Caco-2 (cell line): ENCODE measurements at regions not wholly inside any gene's neighbourhood (a gene's known extent, or its start where the extent isn't known, plus 50 kb on each side); places are given as distances from the start of the nearest gene placed in this dataset.
"Not testable (repeated sequence)": the region's sequence is repeated elsewhere in the genome, so short reads cannot be mapped to it uniquely, and the experiment has no call there.

ENCODE experiments used
- BruUV-seq: library from RNA; stranded (reverse); fragments of 400-500 nt; replicated peaks from 2 replicates; lab custom pipeline; 2021; lab: Mats Ljungman, UMichigan
- CTCF ChIA-PET: fragments of 300-600 bp; sonication (Branson Sonifier 250); formaldehyde crosslinking; loops from one replicate; lab custom pipeline; 2022; ENCODE audit warnings: antibody characterized with exemption; lab: Charles Lee
- POLR2A ChIA-PET: fragments of 300-600 bp; sonication (Branson Sonifier 250); formaldehyde crosslinking; loops from one replicate; lab custom pipeline; 2022; ENCODE audit warnings: antibody characterized with exemption; lab: Charles Lee
- DNase-seq, 2 experiments: peaks; one replicate each; pipeline versions ENCODE4 v3.0.0 to v3.0.0-alpha.2; 2020 to 2022
- H3K27me3 ChIP-seq: replicated peaks from 2 replicates; pipeline ENCODE4 v1.6.0; 2011; ENCODE audit warnings: low read length; ENCODE audit not compliant: control insufficient read depth, insufficient read depth
- H3K36me3 ChIP-seq: 2 replicates; pipeline ENCODE4 v1.5.1; 2011; ENCODE audit warnings: low read length; ENCODE audit not compliant: control insufficient read depth, insufficient read depth
- H3K4me1 ChIP-seq: fragments of 250-450 bp; sonication (Bioruptor Pico); 2 replicates; pipeline ENCODE4 v1.5.1; 2020; ENCODE audit warnings: mild to moderate bottlenecking
- H3K4me3 ChIP-seq: 2 replicates; pipeline ENCODE4 v1.5.1; 2011; ENCODE audit warnings: low read depth, mild to moderate bottlenecking, control low read depth, low read length
- H3K9me3 ChIP-seq: fragments of 250-450 bp; sonication (Bioruptor Pico); 2 replicates; pipeline ENCODE4 v1.5.1; 2020; ENCODE audit warnings: mild to moderate bottlenecking, moderate library complexity
- H3K27ac Mint-ChIP-seq: one replicate; pipeline ENCODE4 v1.8.0; 2022; ENCODE audit warnings: mixed read lengths; ENCODE audit not compliant: unreplicated experiment
- H3K27me3 Mint-ChIP-seq: one replicate; pipeline ENCODE4 v1.8.0; 2022; ENCODE audit warnings: mixed read lengths; ENCODE audit not compliant: insufficient read depth, unreplicated experiment
- H3K36me3 Mint-ChIP-seq: one replicate; pipeline ENCODE4 v1.8.0; 2022; ENCODE audit warnings: mild to moderate bottlenecking, mixed read lengths; ENCODE audit not compliant: insufficient read depth, unreplicated experiment
- H3K4me1 Mint-ChIP-seq: one replicate; pipeline ENCODE4 v1.8.0; 2022; ENCODE audit warnings: low read depth, mixed read lengths; ENCODE audit not compliant: unreplicated experiment
- H3K4me3 Mint-ChIP-seq: one replicate; pipeline ENCODE4 v1.8.0; 2022; ENCODE audit warnings: mild to moderate bottlenecking, moderate library complexity, mixed read lengths; ENCODE audit not compliant: unreplicated experiment
- H3K9me3 Mint-ChIP-seq: one replicate; pipeline ENCODE4 v1.8.0; 2022; ENCODE audit warnings: mixed read lengths; ENCODE audit not compliant: unreplicated experiment
- intact Hi-C: fragments of 100-400 bp; cut with micrococcal nuclease; formaldehyde crosslinking; loops from one replicate; pipeline ENCODE4 v1.10.0; 2022; ENCODE audit not compliant: unreplicated experiment
- TF ChIP-seq, protein P1 (sequence below), 2 experiments: fragments of 200-600 bp in 1 of 2; IDR thresholded peaks; 1 replicate in 1 of 2; 2 replicates in 1 of 2; pipeline versions ENCODE4 v1.5.1 to v1.8.0; 2011 to 2022; ENCODE audit warnings: antibody characterized with exemption in 1 of 2, control low read depth in 1 of 2, inconsistent platforms in 1 of 2, low read depth in 1 of 2, low read length in 1 of 2, mild to moderate bottlenecking in 1 of 2, moderate library complexity in 1 of 2; ENCODE audit not compliant: insufficient read depth in 1 of 2, severe bottlenecking in 1 of 2, unreplicated experiment in 1 of 2

- POLR2A ChIA-PET: no interaction called here
- H3K9me3 Mint-ChIP-seq: no peaks in the 10 kb centered on the region
Measured at GRCh38 chr9:81826517-81826906, 101.7 kb upstream of the SPATA31D4 start.

GRCh38 chr9:81827616-81828296 lies 100.5 kb upstream of the SPATA31D4 start:
- Histone ChIP-seq H3K27me3 (no peaks in the 10 kb centered on the region), H3K4me3 (no peak overlapping the region), H3K4me1 (no peaks in the 10 kb centered on the region), H3K9me3 (no peaks in the 10 kb centered on the region), H3K36me3 (no peaks in the 10 kb centered on the region)
- BruUV-seq: no TSS peak
- no peaks in the 10 kb centered on the region for H3K9me3 Mint-ChIP-seq
- ChIA-PET CTCF (no interaction called here), POLR2A (no interaction called here)
- no peak overlapping the region for H3K4me3 Mint-ChIP-seq
- no peak for DNase-seq
- intact Hi-C loops: no loop called here
- no peaks in the 10 kb centered on the region for H3K27me3 Mint-ChIP-seq
- no peak overlapping the region for H3K27ac Mint-ChIP-seq
- peaks cover 8% of the 10 kb centered on the region for H3K4me1 Mint-ChIP-seq
- TF ChIP-seq, protein P1, sequence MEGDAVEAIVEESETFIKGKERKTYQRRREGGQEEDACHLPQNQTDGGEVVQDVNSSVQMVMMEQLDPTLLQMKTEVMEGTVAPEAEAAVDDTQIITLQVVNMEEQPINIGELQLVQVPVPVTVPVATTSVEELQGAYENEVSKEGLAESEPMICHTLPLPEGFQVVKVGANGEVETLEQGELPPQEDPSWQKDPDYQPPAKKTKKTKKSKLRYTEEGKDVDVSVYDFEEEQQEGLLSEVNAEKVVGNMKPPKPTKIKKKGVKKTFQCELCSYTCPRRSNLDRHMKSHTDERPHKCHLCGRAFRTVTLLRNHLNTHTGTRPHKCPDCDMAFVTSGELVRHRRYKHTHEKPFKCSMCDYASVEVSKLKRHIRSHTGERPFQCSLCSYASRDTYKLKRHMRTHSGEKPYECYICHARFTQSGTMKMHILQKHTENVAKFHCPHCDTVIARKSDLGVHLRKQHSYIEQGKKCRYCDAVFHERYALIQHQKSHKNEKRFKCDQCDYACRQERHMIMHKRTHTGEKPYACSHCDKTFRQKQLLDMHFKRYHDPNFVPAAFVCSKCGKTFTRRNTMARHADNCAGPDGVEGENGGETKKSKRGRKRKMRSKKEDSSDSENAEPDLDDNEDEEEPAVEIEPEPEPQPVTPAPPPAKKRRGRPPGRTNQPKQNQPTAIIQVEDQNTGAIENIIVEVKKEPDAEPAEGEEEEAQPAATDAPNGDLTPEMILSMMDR (IDR thresholded peaks at IDR 0.05; ENCODE audit: insufficient read depth in 1 of 2, low read depth in 1 of 2, low read length in 1 of 2, severe bottlenecking in 1 of 2, unreplicated experiment in 1 of 2): no peak
- H3K36me3 Mint-ChIP-seq: no peaks in the 10 kb centered on the region

More at GRCh38 chr9:81826517-81826906, 101.7 kb upstream of the SPATA31D4 start:
- H3K4me1 Mint-ChIP-seq: peaks cover 8% of the 10 kb centered on the region
- BruUV-seq: no TSS peak
- Histone ChIP-seq H3K9me3 (no peaks in the 10 kb centered on the region), H3K4me1 (no peaks in the 10 kb centered on the region), H3K4me3 (no peak overlapping the region), H3K27me3 (no peaks in the 10 kb centered on the region), H3K36me3 (no peaks in the 10 kb centered on the region)
- no peak overlapping the region for H3K4me3 Mint-ChIP-seq
- TF ChIP-seq, protein P1 (IDR thresholded peaks at IDR 0.05; ENCODE audit: insufficient read depth in 1 of 2, low read depth in 1 of 2, low read length in 1 of 2, severe bottlenecking in 1 of 2, unreplicated experiment in 1 of 2): no peak
- intact Hi-C loops: no loop called here
- CTCF ChIA-PET: no interaction called here
- H3K36me3 Mint-ChIP-seq: no peaks in the 10 kb centered on the region
- DNase-seq: no peak
- no peaks in the 10 kb centered on the region for H3K27me3 Mint-ChIP-seq
- H3K27ac Mint-ChIP-seq: no peak overlapping the region

DNA sequence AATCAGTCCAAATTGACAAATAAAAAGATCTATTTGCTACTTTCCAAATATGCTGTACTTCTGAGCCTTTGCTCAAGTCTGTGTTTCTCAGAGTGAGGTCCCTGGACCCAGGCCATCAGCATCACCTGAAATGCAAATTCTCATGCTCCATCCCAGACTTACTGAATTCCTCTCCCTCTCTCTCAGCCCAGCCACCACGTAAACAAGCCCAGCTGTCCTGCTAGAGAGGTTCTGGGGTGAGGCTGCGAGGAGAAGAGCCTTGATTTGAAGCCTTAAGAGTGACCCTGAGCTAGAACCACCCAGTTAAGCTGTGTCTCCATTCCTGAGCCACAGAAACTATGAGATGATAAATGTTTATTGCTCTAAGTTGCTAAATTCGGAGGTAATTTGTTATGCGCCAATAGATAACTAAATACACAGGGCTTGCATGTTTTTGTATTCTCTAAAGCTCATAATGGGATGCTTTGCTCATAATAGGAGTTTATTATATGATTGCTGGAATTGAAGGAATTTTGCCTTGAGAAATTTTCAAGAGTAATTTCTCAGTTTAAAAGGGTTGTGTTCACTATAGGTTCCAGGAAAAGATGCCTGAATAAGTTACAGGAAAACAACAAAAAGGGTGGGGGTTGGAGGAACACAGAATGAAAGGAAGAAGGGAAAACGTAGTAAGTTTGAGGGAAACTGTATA lies 98.9 kb upstream of the SPATA31D4 start:
- H3K36me3 Mint-ChIP-seq: no peaks in the 10 kb centered on the region
- POLR2A ChIA-PET: no interaction called here
- Histone ChIP-seq H3K27me3 (no peaks in the 10 kb centered on the region), H3K9me3 (no peaks in the 10 kb centered on the region), H3K36me3 (no peaks in the 10 kb centered on the region), H3K4me1 (no peaks in the 10 kb centered on the region), H3K4me3 (no peak overlapping the region)
- H3K4me1 Mint-ChIP-seq: peaks cover 8% of the 10 kb centered on the region
- no peak overlapping the region for H3K4me3 Mint-ChIP-seq
- TF ChIP-seq, protein P1 (IDR thresholded peaks at IDR 0.05; ENCODE audit: insufficient read depth in 1 of 2, low read depth in 1 of 2, low read length in 1 of 2, severe bottlenecking in 1 of 2, unreplicated experiment in 1 of 2): no peak
- no peak for DNase-seq
- intact Hi-C loops: no loop called here
- BruUV-seq: no TSS peak
- no peaks in the 10 kb centered on the region for H3K9me3 Mint-ChIP-seq
- CTCF ChIA-PET: no interaction called here
- no peak overlapping the region for H3K27ac Mint-ChIP-seq
- no peaks in the 10 kb centered on the region for H3K27me3 Mint-ChIP-seq

- POLR2A ChIA-PET, H3K27me3 ChIP-seq, H3K9me3 ChIP-seq, BruUV-seq, H3K36me3 Mint-ChIP-seq, H3K4me3 ChIP-seq, H3K4me1 ChIP-seq, H3K4me1 Mint-ChIP-seq, CTCF ChIA-PET, intact Hi-C loops, H3K4me3 Mint-ChIP-seq, H3K36me3 ChIP-seq, H3K27ac Mint-ChIP-seq, H3K27me3 Mint-ChIP-seq, H3K9me3 Mint-ChIP-seq, DNase-seq: not testable (repeated sequence)
Measured at GRCh38 chr9:81830431-81830830, 97.8 kb upstream of the SPATA31D4 start.
